Fibroblast of pulmonary artery (primary cell): ENCODE measurements at regions not wholly inside any gene's neighbourhood (a gene's known extent, or its start where the extent isn't known, plus 50 kb on each side); places are given as distances from the start of the nearest gene placed in this dataset.
"Not testable (repeated sequence)": the region's sequence is repeated elsewhere in the genome, so short reads cannot be mapped to it uniquely, and the experiment has no call there.

Source experiments
- DNase-seq: peaks from one replicate; pipeline ENCODE4 v3.0.0-alpha.2; 2010; ENCODE audit warnings: low read depth
- H3K4me3 ChIP-seq: replicated peaks from 2 replicates; pipeline ENCODE4 v1.5.1; 2011; ENCODE audit warnings: low read depth, mild to moderate bottlenecking, control low read depth, low read length, moderate library complexity
- CTCF ChIP-seq: IDR thresholded peaks from 2 replicates; pipeline ENCODE4 v1.5.1; 2011; ENCODE audit warnings: mild to moderate bottlenecking, control low read depth, low read length, inconsistent platforms; ENCODE audit errors: missing control alignments

DNA sequence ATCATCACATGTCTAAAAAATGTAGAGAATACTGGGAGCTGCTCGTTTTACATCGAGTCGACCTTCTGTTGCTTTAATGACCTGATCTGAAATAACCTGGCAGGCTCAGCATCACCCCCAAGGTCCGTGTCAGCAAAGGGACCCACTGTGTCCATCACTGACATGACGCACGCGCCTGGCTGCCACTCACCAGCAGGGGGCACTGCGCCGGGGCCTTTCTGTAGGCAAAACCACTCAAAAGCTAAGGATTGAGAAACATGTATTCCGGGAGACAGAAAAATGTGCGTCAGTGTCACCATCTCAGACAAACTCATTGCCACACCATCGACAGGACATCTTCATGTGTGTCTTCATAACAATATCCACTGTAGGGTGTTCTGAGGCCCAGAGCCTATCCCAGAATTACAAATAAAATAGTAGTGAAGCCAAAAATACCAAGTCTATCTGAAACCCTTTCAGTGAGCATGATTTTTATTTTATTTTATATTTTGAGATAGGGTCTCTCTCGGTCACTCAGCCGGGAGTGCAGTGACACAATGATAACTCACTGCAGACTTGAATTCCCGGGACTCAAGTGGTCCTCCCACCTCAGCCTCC, 130.3 kb upstream of the LSM14A start:
- peak; percentile 81 for TF ChIP-seq CTCF
- no peak overlapping the region for H3K4me3 ChIP-seq
- peak; percentile 54 for DNase-seq

- H3K4me3 ChIP-seq = no peak overlapping the region
- no peak for DNase-seq
- TF ChIP-seq CTCF = no peak
These were observed 128.3 kb upstream of the LSM14A start for GRCh38 chr19:34044021-34044420.

- no peak overlapping the region for H3K4me3 ChIP-seq
- TF ChIP-seq CTCF = no peak
- no peak for DNase-seq
These were observed 122.4 kb upstream of the LSM14A start for GRCh38 chr19:34049944-34050343.

DNA sequence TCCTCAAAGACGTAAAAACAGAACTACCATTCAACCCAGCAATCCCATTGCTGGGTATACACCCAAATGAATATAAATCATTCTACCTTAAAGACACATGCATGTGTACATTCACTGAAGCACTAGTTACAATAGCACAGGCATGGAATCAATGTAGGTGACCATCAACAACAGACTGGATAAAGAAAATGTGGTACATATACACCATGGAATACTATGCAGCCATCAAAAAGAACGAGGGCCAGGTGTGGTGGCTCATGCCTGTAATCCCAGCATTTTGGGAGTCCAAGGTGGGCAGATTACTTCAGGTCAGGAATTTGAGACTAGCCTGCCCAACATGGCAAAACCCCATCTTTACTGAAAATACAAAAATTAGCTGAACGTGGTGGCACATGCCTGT, 121.9 kb upstream of the LSM14A start:
- not testable (repeated sequence) for H3K4me3 ChIP-seq, DNase-seq

DNA sequence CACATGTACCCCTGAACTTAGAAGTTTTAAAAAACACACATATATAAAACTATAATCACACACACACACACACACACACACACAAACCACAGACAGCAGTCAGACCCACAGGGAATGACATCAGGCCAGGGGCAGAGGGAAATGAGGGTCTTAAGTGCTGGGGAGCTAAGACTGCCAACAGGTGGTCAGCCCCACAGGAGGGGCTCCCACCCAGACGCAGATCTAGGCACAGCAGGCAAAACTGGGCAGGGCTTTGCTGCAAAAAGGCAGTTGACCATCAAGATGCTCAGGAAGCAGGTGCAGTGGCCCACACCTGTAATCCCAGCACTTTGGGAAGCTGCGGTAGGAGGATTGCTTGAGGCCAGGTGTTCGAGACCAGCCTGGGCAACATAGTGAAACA, 121.0 kb upstream of the LSM14A start:
- no peak overlapping the region for H3K4me3 ChIP-seq
- DNase-seq = no peak
- TF ChIP-seq CTCF = no peak

GRCh38 chr19:34057155-34057554, 115.1 kb upstream of the LSM14A start:
- TF ChIP-seq CTCF = no peak
- H3K4me3 ChIP-seq = no peak overlapping the region
- DNase-seq = no peak

- DNase-seq = no peak
- no peak overlapping the region for H3K4me3 ChIP-seq
- no peak for TF ChIP-seq CTCF
These were observed 106.2 kb upstream of the LSM14A start for GRCh38 chr19:34066007-34066643.
